IMR-90 (cell line): ENCODE measurements at regions not wholly inside any gene's neighbourhood (a gene's known extent, or its start where the extent isn't known, plus 50 kb on each side); places are given as distances from the start of the nearest gene placed in this dataset.

Source experiments
- ATAC-seq: fragments of 200-7000 bp; cut with Tn5 transposase; 2 replicates; pipeline ENCODE4 v1.9.1; 2020; ENCODE audit warnings: low read depth, mild to moderate bottlenecking, moderate library complexity
- BruUV-seq: library from RNA; stranded (reverse); fragments of 400-500 nt; replicated peaks from 2 replicates; lab custom pipeline; 2021; lab: Mats Ljungman, UMichigan
- CTCF ChIA-PET: fragments of 300-600 bp; formaldehyde crosslinking; extraction: SDS; loops from one replicate; lab custom pipeline; 2021; ENCODE audit warnings: antibody characterized with exemption; lab: Yijun Ruan, JAX
- POLR2A ChIA-PET: fragments of 300-600 bp; sonication (Branson Sonifier 250); formaldehyde crosslinking; loops from one replicate; lab custom pipeline; 2022; ENCODE audit warnings: antibody characterized with exemption; ENCODE audit not compliant: unreplicated experiment; lab: Charles Lee
- DNase-seq: peaks from one replicate; pipeline ENCODE4 v3.0.0; 2013
- H2AFZ ChIP-seq: replicated peaks from 2 replicates; pipeline ENCODE3; 2013; ENCODE audit warnings: low read length, mild to moderate bottlenecking; ENCODE audit not compliant: poor library complexity
- H2AK5ac ChIP-seq: 2 replicates; pipeline ENCODE4 v1.6.1; 2013; ENCODE audit warnings: low read depth, low read length, inconsistent platforms
- H2AK9ac ChIP-seq: replicated peaks from 2 replicates; pipeline ENCODE3; 2013; ENCODE audit warnings: mild to moderate bottlenecking, low read depth, low read length, moderate library complexity; ENCODE audit not compliant: poor library complexity
- H2BK120ac ChIP-seq: 2 replicates; pipeline ENCODE4 v1.6.1; 2013; ENCODE audit warnings: low read depth, low read length, inconsistent platforms
- H2BK15ac ChIP-seq: 3 replicates; pipeline ENCODE4 v1.6.1; 2013; ENCODE audit warnings: low read depth, low read length, inconsistent platforms
- H2BK20ac ChIP-seq: 2 replicates; pipeline ENCODE4 v1.6.1; 2013; ENCODE audit warnings: low read depth, mild to moderate bottlenecking, inconsistent platforms, low read length, moderate library complexity
- H2BK5ac ChIP-seq: 2 replicates; pipeline ENCODE4 v1.6.1; 2013; ENCODE audit warnings: mild to moderate bottlenecking, low read depth, low read length, inconsistent platforms; ENCODE audit not compliant: poor library complexity, severe bottlenecking
- H3K14ac ChIP-seq: replicated peaks from 2 replicates; pipeline ENCODE4 v1.6.1; 2013; ENCODE audit warnings: low read depth, low read length, inconsistent platforms
- H3K18ac ChIP-seq: 2 replicates; pipeline ENCODE4 v1.6.1; 2013; ENCODE audit warnings: low read depth, low read length, control low read depth
- H3K23ac ChIP-seq: 2 replicates; pipeline ENCODE4 v1.6.1; 2013; ENCODE audit warnings: low read depth, low read length, inconsistent platforms
- H3K27ac ChIP-seq: 2 replicates; pipeline ENCODE4 v1.5.1; 2013; ENCODE audit warnings: mild to moderate bottlenecking, control low read depth, low read length; ENCODE audit not compliant: insufficient read depth
- H3K27me3 ChIP-seq: 2 replicates; pipeline ENCODE4 v1.6.1; 2013; ENCODE audit warnings: low read length; ENCODE audit not compliant: control insufficient read depth, insufficient read depth
- H3K36me3 ChIP-seq: 2 replicates; pipeline ENCODE4 v1.6.1; 2013; ENCODE audit warnings: low read length, mixed read lengths; ENCODE audit not compliant: control insufficient read depth, insufficient read depth
- H3K4ac ChIP-seq: 2 replicates; pipeline ENCODE4 v1.6.1; 2013; ENCODE audit warnings: low read depth, low read length, inconsistent platforms
- H3K4me1 ChIP-seq: 2 replicates; pipeline ENCODE4 v1.6.1; 2013; ENCODE audit warnings: low read length, mixed read lengths; ENCODE audit not compliant: control insufficient read depth, insufficient read depth
- H3K4me2 ChIP-seq: 2 replicates; pipeline ENCODE4 v1.6.1; 2013; ENCODE audit warnings: low read depth, mild to moderate bottlenecking, control low read depth, low read length, moderate library complexity
- H3K4me3 ChIP-seq: 2 replicates; pipeline ENCODE4 v1.5.1; 2013; ENCODE audit warnings: low read depth, mild to moderate bottlenecking, control low read depth, low read length, moderate library complexity; ENCODE audit not compliant: insufficient read depth
- H3K56ac ChIP-seq: 2 replicates; pipeline ENCODE4 v1.6.1; 2013; ENCODE audit warnings: low read length, inconsistent platforms; ENCODE audit not compliant: insufficient read depth; ENCODE audit errors: extremely low read depth
- H3K79me1 ChIP-seq, 2 experiments: 2 replicates each; pipeline ENCODE4 v1.6.1; 2013; ENCODE audit warnings: low read length in 2 of 2, inconsistent platforms in 1 of 2, low read depth in 1 of 2
- H3K9ac ChIP-seq: 2 replicates; pipeline ENCODE4 v1.6.1; 2013; ENCODE audit warnings: low read depth, low read length, control low read depth
- H3K9me1 ChIP-seq: 2 replicates; pipeline ENCODE4 v1.6.1; 2013; ENCODE audit warnings: low read length, inconsistent platforms; ENCODE audit not compliant: insufficient read depth
- H3K9me3 ChIP-seq: 2 replicates; pipeline ENCODE4 v1.6.1; 2013; ENCODE audit warnings: low read length; ENCODE audit not compliant: control insufficient read depth, insufficient read depth
- H4K20me1 ChIP-seq: 2 replicates; pipeline ENCODE4 v1.6.1; 2013; ENCODE audit warnings: low read length, inconsistent platforms; ENCODE audit not compliant: insufficient read depth
- H4K5ac ChIP-seq: 2 replicates; pipeline ENCODE4 v1.6.1; 2013; ENCODE audit warnings: mild to moderate bottlenecking, low read depth, low read length, control low read depth
- H4K8ac ChIP-seq, 2 experiments: 2 replicates each; pipeline ENCODE4 v1.6.1; 2013; ENCODE audit warnings: low read depth in 2 of 2, low read length in 2 of 2, control low read depth in 1 of 2, inconsistent platforms in 1 of 2
- H4K91ac ChIP-seq: 2 replicates; pipeline ENCODE4 v1.6.1; 2013; ENCODE audit warnings: low read depth, low read length, inconsistent platforms; ENCODE audit not compliant: insufficient read depth
- BHLHE40 ChIP-seq: fragments of 150-350 bp; IDR thresholded peaks from 2 replicates; pipeline ENCODE4 v1.6.1; 2016; ENCODE audit warnings: mild to moderate bottlenecking, low read depth, low read length
- CEBPB ChIP-seq: IDR thresholded peaks from 2 replicates; pipeline ENCODE4 v1.6.1; 2012; ENCODE audit warnings: low read depth, low read length, improper control_type of control experiment
- WGBS, 2 experiments: methylation state at CpG; one replicate each; pipeline versions ENCODE4 v1.1.5 to v1.1.7; 2013; ENCODE audit warnings: missing lambda C conversion rate in 2 of 2; ENCODE audit not compliant: insufficient read length in 1 of 2; ENCODE audit errors: extremely low coverage in 2 of 2; 5-methylcytosine and 5-hydroxymethylcytosine counted together
- dilution Hi-C: fragments of 300-500 bp; cut with HindIII; formaldehyde crosslinking; loops from one replicate; pipeline ENCODE4 v1.14.3; 2018; ENCODE audit warnings: low sequenced_read_pairs; ENCODE audit not compliant: unreplicated experiment
- in situ Hi-C: fragments of 300-500 bp; cut with MboI; formaldehyde crosslinking; loops from 3 replicates; pipeline ENCODE4 v1.14.3; 2019; ENCODE audit warnings: low sequenced_read_pairs, inconsistent platforms, mixed read lengths
- intact Hi-C: fragments of 100-400 bp; cut with micrococcal nuclease; formaldehyde crosslinking; loops from 2 replicates; pipeline ENCODE4 v1.10.0; 2022

- ChIA-PET CTCF (interaction anchor here (0.7 to 1.8 kb wide), 2 partner anchors 29 to 38 kb away, joined by 4 to 5 read pairs; no protein-coding TSS in a partner anchor), POLR2A (no interaction called here)
- Histone ChIP-seq H3K56ac (peak overlapping the region; percentile 56; the same call in 1 of the 2 replicates), H3K36me3 (no peaks in the 10 kb centered on the region), H2BK5ac (peak overlapping the region; percentile 90), H3K4ac (peak overlapping the region; percentile 92), H3K18ac (peak overlapping the region; percentile 96; the same call in 1 of the 2 replicates), H4K20me1 (no peaks in the 10 kb centered on the region), H4K91ac (peak overlapping the region; percentile 89), H3K9me1 (no peaks in the 10 kb centered on the region), H3K9me3 (0 out of 2 replicates have a peak, but pooled peaks cover 1% of the 10 kb centered on the region), H3K9ac (0 out of 2 replicates have a peak overlapping the region, but pooled peaks have one; percentile 25), H3K27ac (peak overlapping the region; percentile 67; the same call in 1 of the 2 replicates), H3K27me3 (no peaks in the 10 kb centered on the region), H3K4me3 (no peak overlapping the region), H2BK20ac (peak overlapping the region; percentile 95), H2AK9ac (no peak overlapping the region), H4K5ac (peak overlapping the region; percentile 90; the same call in 1 of the 2 replicates), H3K4me1 (peaks cover 6% of the 10 kb centered on the region; the same call in 1 of the 2 replicates), H2AFZ (no peak overlapping the region), H3K79me1 (no peaks in the 10 kb centered on the region), H4K8ac (peak overlapping the region; percentile 68 to 85), H2BK15ac (peak overlapping the region; percentile 97; the same call in 2 of the 3 replicates), H2AK5ac (peak overlapping the region; percentile 91), H2BK120ac (peak overlapping the region; percentile 94), H3K23ac (peak overlapping the region; percentile 26; the same call in 1 of the 2 replicates), H3K4me2 (no peak overlapping the region; the same call in 1 of the 2 replicates), H3K14ac (peak overlapping the region; percentile 75)
- dilution Hi-C loops: no loop called here
- in situ Hi-C loops: no loop called here
- no TSS peak for BruUV-seq
- no peak for TF ChIP-seq BHLHE40
- TF ChIP-seq CEBPB: peak; percentile 28; the same call in 1 of the 2 replicates
- 80% methylated on average over 1 of the region's 2 CpGs; no CpG with 5 or more reads in 1 of the 2 experiments for WGBS, 2 experiments
- ATAC-seq: no peak
- intact Hi-C loops: no loop called here
- DNase-seq: no peak
Measured at GRCh38 chr5:57817001-57817453, 334.4 kb upstream of the ACTBL2 start.
